Activated CD8-positive, alpha-beta T cell treated with anti-CD3 and anti-CD28 coated beads, Interleukin-2, amount 10 ng/mL, durations not matched to agents 7 days and 5 days (primary cell): ENCODE measurements at regions not wholly inside any gene's neighbourhood (a gene's known extent, or its start where the extent isn't known, plus 50 kb on each side); places are given as distances from the start of the nearest gene placed in this dataset.

Experiments
- ATAC-seq: fragments of 150-1000 bp; cut with Tn5 transposase; one replicate; pipeline ENCODE4 v1.10.0; 2021; ENCODE audit warnings: moderate library complexity
- CTCF ChIA-PET: fragments of 350-600 bp; sonication (Branson Sonifier 250); formaldehyde crosslinking; loops from one replicate; lab custom pipeline; 2021; ENCODE audit warnings: antibody characterized with exemption; lab: Charles Lee
- POLR2A ChIA-PET: fragments of 350-600 bp; sonication (Branson Sonifier 250); formaldehyde crosslinking; loops from one replicate; lab custom pipeline; 2021; ENCODE audit warnings: antibody characterized with exemption; lab: Charles Lee
- DNase-seq: peaks from one replicate; pipeline ENCODE4 v3.0.0-alpha.2; 2020
- H3K27ac Mint-ChIP-seq: one replicate; pipeline ENCODE4 v1.8.0; 2021; ENCODE audit warnings: mild to moderate bottlenecking, mixed read lengths
- H3K27me3 Mint-ChIP-seq: one replicate; pipeline ENCODE4 v1.8.0; 2021; ENCODE audit warnings: low read depth, mixed read lengths
- H3K36me3 Mint-ChIP-seq: one replicate; pipeline ENCODE4 v1.8.0; 2021; ENCODE audit warnings: low read depth, mixed read lengths
- H3K4me1 Mint-ChIP-seq: one replicate; pipeline ENCODE4 v1.8.0; 2021; ENCODE audit warnings: low read depth, mixed read lengths
- H3K4me3 Mint-ChIP-seq: one replicate; pipeline ENCODE4 v1.8.0; 2021; ENCODE audit warnings: mild to moderate bottlenecking, mixed read lengths
- H3K9me3 Mint-ChIP-seq: one replicate; pipeline ENCODE4 v1.8.0; 2022; ENCODE audit warnings: mixed read lengths; ENCODE audit not compliant: insufficient read depth

GRCh38 chr22:48054596-48054995 lies 1292.1 kb downstream of the TBC1D22A start:
- DNase-seq, result no peak
- ChIA-PET CTCF (no interaction called here), POLR2A (no interaction called here)
- Mint-ChIP-seq H3K9me3 (no peaks in the 10 kb centered on the region), H3K4me3 (no peak overlapping the region), H3K4me1 (no peaks in the 10 kb centered on the region), H3K27ac (no peak overlapping the region), H3K27me3 (peaks cover 11% of the 10 kb centered on the region), H3K36me3 (no peaks in the 10 kb centered on the region)
- ATAC-seq, result no peak

- Mint-ChIP-seq H3K27me3 (peaks cover 11% of the 10 kb centered on the region), H3K36me3 (no peaks in the 10 kb centered on the region), H3K27ac (no peak overlapping the region), H3K4me1 (no peaks in the 10 kb centered on the region), H3K4me3 (no peak overlapping the region), H3K9me3 (no peaks in the 10 kb centered on the region)
- DNase-seq (no peak), ATAC-seq (no peak)
- CTCF ChIA-PET, result no interaction called here
- POLR2A ChIA-PET, result no interaction called here
Observed at GRCh38 chr22:48053973-48054372, 1291.5 kb downstream of the TBC1D22A start.

GRCh38 chr22:48053486-48053885 lies 1291.0 kb downstream of the TBC1D22A start:
- Mint-ChIP-seq H3K4me1 (no peaks in the 10 kb centered on the region), H3K36me3 (no peaks in the 10 kb centered on the region), H3K27ac (no peak overlapping the region), H3K9me3 (no peaks in the 10 kb centered on the region), H3K27me3 (peaks cover 11% of the 10 kb centered on the region), H3K4me3 (no peak overlapping the region)
- CTCF ChIA-PET, result no interaction called here
- ATAC-seq (no peak), DNase-seq (no peak)
- POLR2A ChIA-PET, result no interaction called here

DNA sequence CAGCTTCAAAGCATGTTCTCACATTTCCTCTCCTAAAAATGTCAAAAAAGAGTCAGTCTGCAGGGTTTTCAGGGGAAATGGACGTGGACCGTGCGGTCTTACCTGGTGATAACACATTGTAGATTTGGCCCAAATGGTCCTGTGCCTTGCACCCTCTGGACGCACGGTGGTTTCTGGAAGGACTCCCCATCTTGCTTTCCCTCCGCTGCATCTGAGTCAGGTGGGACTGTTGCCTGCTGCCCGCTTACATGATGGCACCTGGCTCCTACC lies 1290.1 kb downstream of the TBC1D22A start:
- H3K4me3 Mint-ChIP-seq, result no peak overlapping the region
- CTCF ChIA-PET, result no interaction called here
- H3K27me3 Mint-ChIP-seq, result peaks cover 7% of the 10 kb centered on the region
- no peaks in the 10 kb centered on the region for H3K9me3 Mint-ChIP-seq
- H3K36me3 Mint-ChIP-seq, result no peaks in the 10 kb centered on the region
- H3K4me1 Mint-ChIP-seq, result no peaks in the 10 kb centered on the region
- ATAC-seq (no peak), DNase-seq (no peak)
- POLR2A ChIA-PET, result no interaction called here
- no peak overlapping the region for H3K27ac Mint-ChIP-seq

- POLR2A ChIA-PET, result no interaction called here
- Mint-ChIP-seq H3K4me1 (no peaks in the 10 kb centered on the region), H3K27me3 (peaks cover 5% of the 10 kb centered on the region), H3K27ac (no peak overlapping the region), H3K4me3 (no peak overlapping the region), H3K36me3 (no peaks in the 10 kb centered on the region), H3K9me3 (no peaks in the 10 kb centered on the region)
- DNase-seq (no peak), ATAC-seq (no peak)
- CTCF ChIA-PET, result no interaction called here
Observed at GRCh38 chr22:48051796-48052620, 1289.6 kb downstream of the TBC1D22A start.

DNA sequence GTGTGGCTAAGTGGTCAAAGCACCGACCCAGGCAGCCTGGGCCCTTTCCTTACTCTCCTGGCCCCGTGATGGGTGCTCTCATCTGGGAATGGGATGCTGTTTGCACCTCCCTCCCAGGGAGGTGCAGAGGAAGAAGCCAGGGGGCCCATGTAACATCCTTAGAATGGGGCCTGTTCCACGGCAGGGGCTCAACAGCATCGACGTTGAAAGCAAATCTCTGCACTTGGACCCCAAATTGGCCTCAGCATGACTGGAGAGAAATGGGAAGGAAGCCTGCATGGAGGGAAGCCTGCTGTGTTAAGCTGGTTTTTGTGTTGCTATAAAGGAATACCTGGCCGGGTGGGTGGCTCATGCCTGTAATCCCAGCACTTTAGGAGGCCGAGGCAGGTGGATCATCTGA lies 1288.4 kb downstream of the TBC1D22A start:
- POLR2A ChIA-PET, result no interaction called here
- Mint-ChIP-seq H3K4me3 (no peak overlapping the region), H3K9me3 (no peaks in the 10 kb centered on the region), H3K27me3 (peaks cover 3% of the 10 kb centered on the region), H3K27ac (no peak overlapping the region), H3K36me3 (no peaks in the 10 kb centered on the region), H3K4me1 (peaks cover 3% of the 10 kb centered on the region)
- ATAC-seq, result no peak
- DNase-seq, result no peak
- CTCF ChIA-PET, result no interaction called here

GRCh38 chr22:48049116-48049515 lies 1286.7 kb downstream of the TBC1D22A start:
- no peak for DNase-seq
- H3K27me3 Mint-ChIP-seq, result peaks cover 11% of the 10 kb centered on the region
- H3K27ac Mint-ChIP-seq, result no peak overlapping the region
- no peak for ATAC-seq
- POLR2A ChIA-PET, result no interaction called here
- H3K4me3 Mint-ChIP-seq, result no peak overlapping the region
- H3K36me3 Mint-ChIP-seq, result no peaks in the 10 kb centered on the region
- no peaks in the 10 kb centered on the region for H3K9me3 Mint-ChIP-seq
- peaks cover 10% of the 10 kb centered on the region for H3K4me1 Mint-ChIP-seq
- CTCF ChIA-PET, result no interaction called here

- CTCF ChIA-PET, result no interaction called here
- ATAC-seq, result no peak
- H3K27ac Mint-ChIP-seq, result no peak overlapping the region
Observed at GRCh38 chr22:48047722-48048500, 1285.5 kb downstream of the TBC1D22A start.

GRCh38 chr22:48045369-48045768 lies 1282.9 kb downstream of the TBC1D22A start:
- no peaks in the 10 kb centered on the region for H3K36me3 Mint-ChIP-seq
- ATAC-seq (no peak), DNase-seq (no peak)
- no peaks in the 10 kb centered on the region for H3K9me3 Mint-ChIP-seq
- peaks cover 21% of the 10 kb centered on the region for H3K27me3 Mint-ChIP-seq
- H3K4me3 Mint-ChIP-seq, result no peak overlapping the region
- CTCF ChIA-PET, result no interaction called here
- peaks cover 10% of the 10 kb centered on the region for H3K4me1 Mint-ChIP-seq
- H3K27ac Mint-ChIP-seq, result no peak overlapping the region
- POLR2A ChIA-PET, result no interaction called here

More at GRCh38 chr22:48047722-48048500, 1285.5 kb downstream of the TBC1D22A start:
- POLR2A ChIA-PET, result no interaction called here
- peaks cover 15% of the 10 kb centered on the region for H3K27me3 Mint-ChIP-seq
- H3K9me3 Mint-ChIP-seq, result no peaks in the 10 kb centered on the region
- DNase-seq, result no peak
- H3K4me3 Mint-ChIP-seq, result no peak overlapping the region
- H3K36me3 Mint-ChIP-seq, result no peaks in the 10 kb centered on the region
- peaks cover 10% of the 10 kb centered on the region for H3K4me1 Mint-ChIP-seq

- peaks cover 18% of the 10 kb centered on the region for H3K27me3 Mint-ChIP-seq
- no peak overlapping the region for H3K27ac Mint-ChIP-seq
- no peak overlapping the region for H3K4me3 Mint-ChIP-seq
- no peaks in the 10 kb centered on the region for H3K36me3 Mint-ChIP-seq
- POLR2A ChIA-PET, result no interaction called here
- H3K9me3 Mint-ChIP-seq, result no peaks in the 10 kb centered on the region
- DNase-seq (no peak), ATAC-seq (no peak)
- CTCF ChIA-PET, result no interaction called here
- peaks cover 10% of the 10 kb centered on the region for H3K4me1 Mint-ChIP-seq
Observed at GRCh38 chr22:48044487-48045060, 1282.1 kb downstream of the TBC1D22A start.

- Mint-ChIP-seq H3K9me3 (no peaks in the 10 kb centered on the region), H3K4me3 (no peak overlapping the region), H3K4me1 (peaks cover 10% of the 10 kb centered on the region), H3K27me3 (peaks cover 18% of the 10 kb centered on the region), H3K27ac (no peak overlapping the region), H3K36me3 (no peaks in the 10 kb centered on the region)
- ChIA-PET POLR2A (no interaction called here), CTCF (no interaction called here)
- no peak for ATAC-seq
- no peak for DNase-seq
Observed at GRCh38 chr22:48043581-48043980, 1281.1 kb downstream of the TBC1D22A start.

GRCh38 chr22:48042621-48043395 lies 1280.4 kb downstream of the TBC1D22A start:
- POLR2A ChIA-PET, result no interaction called here
- DNase-seq, result no peak
- Mint-ChIP-seq H3K9me3 (no peaks in the 10 kb centered on the region), H3K4me1 (peaks cover 10% of the 10 kb centered on the region), H3K27me3 (peaks cover 22% of the 10 kb centered on the region), H3K4me3 (no peak overlapping the region), H3K36me3 (no peaks in the 10 kb centered on the region), H3K27ac (no peak overlapping the region)
- CTCF ChIA-PET, result no interaction called here
- ATAC-seq, result no peak
